DND-41 (cell line): ENCODE measurements at regions not wholly inside any gene's neighbourhood (a gene's known extent, or its start where the extent isn't known, plus 50 kb on each side); places are given as distances from the start of the nearest gene placed in this dataset.
A peak's percentile ranks its signal among the peaks of the same experiment; 100 is the strongest.

ENCODE experiments used
- EZH2 ChIP-seq: IDR thresholded peaks from 3 replicates; pipeline ENCODE4 v1.6.1; 2012; ENCODE audit warnings: borderline replicate concordance, low read depth, mild to moderate bottlenecking, moderate library complexity, low read length, inconsistent platforms; ENCODE audit not compliant: severe bottlenecking
- TF ChIP-seq, protein P1 (sequence below): IDR thresholded peaks from 2 replicates; pipeline ENCODE4 v1.5.1; 2012; ENCODE audit warnings: borderline replicate concordance, low read length, moderate library complexity, mild to moderate bottlenecking; ENCODE audit not compliant: poor library complexity, severe bottlenecking; ENCODE audit errors: extremely low read depth

DNA sequence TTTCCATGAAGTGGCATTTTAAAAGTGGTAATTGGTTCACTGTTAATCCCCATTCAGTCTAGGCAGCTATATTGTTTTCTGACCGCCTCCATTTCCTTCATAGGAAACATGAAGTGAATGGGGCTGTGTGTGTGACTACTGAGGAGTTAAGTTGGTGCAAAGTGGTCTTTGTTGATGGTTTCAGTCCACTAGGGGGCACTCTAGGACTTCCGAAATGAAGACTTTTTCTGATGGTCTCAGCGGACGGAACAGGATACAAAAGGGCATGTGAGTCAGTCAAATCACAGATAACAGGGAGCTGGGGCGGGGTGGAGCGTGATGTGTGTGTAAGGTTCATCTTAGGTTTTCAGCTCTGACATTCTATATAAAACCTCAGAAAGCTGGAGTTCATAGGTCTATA is 240.1 kb upstream of the OR4E1 start:
- TF ChIP-seq, protein P1, sequence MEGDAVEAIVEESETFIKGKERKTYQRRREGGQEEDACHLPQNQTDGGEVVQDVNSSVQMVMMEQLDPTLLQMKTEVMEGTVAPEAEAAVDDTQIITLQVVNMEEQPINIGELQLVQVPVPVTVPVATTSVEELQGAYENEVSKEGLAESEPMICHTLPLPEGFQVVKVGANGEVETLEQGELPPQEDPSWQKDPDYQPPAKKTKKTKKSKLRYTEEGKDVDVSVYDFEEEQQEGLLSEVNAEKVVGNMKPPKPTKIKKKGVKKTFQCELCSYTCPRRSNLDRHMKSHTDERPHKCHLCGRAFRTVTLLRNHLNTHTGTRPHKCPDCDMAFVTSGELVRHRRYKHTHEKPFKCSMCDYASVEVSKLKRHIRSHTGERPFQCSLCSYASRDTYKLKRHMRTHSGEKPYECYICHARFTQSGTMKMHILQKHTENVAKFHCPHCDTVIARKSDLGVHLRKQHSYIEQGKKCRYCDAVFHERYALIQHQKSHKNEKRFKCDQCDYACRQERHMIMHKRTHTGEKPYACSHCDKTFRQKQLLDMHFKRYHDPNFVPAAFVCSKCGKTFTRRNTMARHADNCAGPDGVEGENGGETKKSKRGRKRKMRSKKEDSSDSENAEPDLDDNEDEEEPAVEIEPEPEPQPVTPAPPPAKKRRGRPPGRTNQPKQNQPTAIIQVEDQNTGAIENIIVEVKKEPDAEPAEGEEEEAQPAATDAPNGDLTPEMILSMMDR = peak; percentile 90
- no peak for TF ChIP-seq EZH2
